CD4-positive, alpha-beta T cell treated with Interleukin-17A for 4 hours (primary cell): ENCODE measurements at regions not wholly inside any gene's neighbourhood (a gene's known extent, or its start where the extent isn't known, plus 50 kb on each side); places are given as distances from the start of the nearest gene placed in this dataset.
A peak's percentile ranks its signal among the peaks of the same experiment; 100 is the strongest.
"Not testable (repeated sequence)": the region's sequence is repeated elsewhere in the genome, so short reads cannot be mapped to it uniquely, and the experiment has no call there.

Source experiments
- DNase-seq: peaks from one replicate; pipeline ENCODE4 v3.0.0-alpha.2; 2020; ENCODE audit warnings: mixed read lengths

- no peak for DNase-seq
These were observed 1722.2 kb upstream of the AGA start for GRCh38 chr4:179164267-179164999.

- DNase-seq = no peak
These were observed 1722.9 kb upstream of the AGA start for GRCh38 chr4:179165000-179165738.

DNA sequence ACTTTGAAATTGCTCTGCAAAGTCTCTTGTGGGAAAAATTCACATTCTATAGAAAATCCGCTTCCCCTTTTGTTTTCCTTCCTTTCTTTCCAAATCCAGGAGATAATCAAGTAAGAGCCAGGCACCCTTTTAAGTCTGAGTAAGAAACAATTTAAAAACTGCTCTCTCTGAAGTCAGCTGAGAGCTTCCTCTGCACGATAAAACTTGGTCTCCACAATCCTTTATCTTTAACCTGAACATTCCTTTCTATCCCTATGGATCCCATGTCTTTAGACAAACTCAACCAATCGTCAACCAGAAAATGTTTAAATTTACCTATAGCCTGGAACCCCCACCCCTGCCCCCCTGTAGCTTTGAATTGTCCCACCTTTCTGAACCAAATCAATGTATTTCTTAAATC lies 1723.6 kb upstream of the AGA start:
- no peak for DNase-seq

DNA sequence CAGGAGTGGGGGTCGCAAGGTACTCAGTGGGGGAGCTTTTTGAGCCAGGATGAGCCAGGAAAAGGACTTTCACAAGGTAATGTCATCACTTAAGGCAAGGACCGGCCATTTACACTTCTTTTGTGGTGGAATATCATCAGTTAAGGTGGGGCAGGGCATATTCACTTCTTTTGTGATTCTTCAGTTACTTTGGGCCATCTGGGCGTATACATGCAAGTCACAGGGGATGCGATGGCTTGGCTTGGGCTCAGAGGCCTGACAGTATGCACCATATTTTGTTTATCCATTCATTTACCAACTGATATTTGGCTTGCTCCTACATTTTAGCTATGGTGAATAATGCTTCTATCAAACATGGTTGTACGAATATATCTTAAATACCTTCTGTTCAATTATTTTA lies 1728.1 kb upstream of the AGA start:
- not testable (repeated sequence) for DNase-seq

DNA sequence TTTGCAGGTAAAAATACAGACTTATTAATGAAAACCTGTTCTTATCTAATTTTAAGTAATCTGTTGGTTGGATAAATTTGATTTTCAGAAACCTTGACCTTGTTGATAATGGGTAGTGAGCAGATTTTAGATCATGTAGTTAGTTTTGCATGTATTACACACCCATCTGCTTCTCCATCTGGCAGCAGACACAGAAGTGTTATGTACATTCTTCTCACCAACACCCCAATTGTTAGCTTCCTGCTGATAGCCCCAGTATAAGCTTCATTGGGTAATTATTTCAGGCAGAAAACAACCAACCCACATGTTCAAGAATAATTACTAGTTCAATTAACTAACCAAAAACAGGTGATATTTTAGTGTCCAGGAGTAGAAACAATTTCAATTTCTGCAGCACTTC lies 1740.5 kb upstream of the AGA start:
- no peak for DNase-seq

- no peak for DNase-seq
These were observed 1753.7 kb upstream of the AGA start for GRCh38 chr4:179195887-179196286.

GRCh38 chr4:179196511-179196910 lies 1754.3 kb upstream of the AGA start:
- no peak for DNase-seq

- no peak for DNase-seq
These were observed 1758.4 kb upstream of the AGA start for GRCh38 chr4:179200681-179201080.

- no peak for DNase-seq
These were observed 1783.4 kb upstream of the AGA start for GRCh38 chr4:179225594-179225993.

DNA sequence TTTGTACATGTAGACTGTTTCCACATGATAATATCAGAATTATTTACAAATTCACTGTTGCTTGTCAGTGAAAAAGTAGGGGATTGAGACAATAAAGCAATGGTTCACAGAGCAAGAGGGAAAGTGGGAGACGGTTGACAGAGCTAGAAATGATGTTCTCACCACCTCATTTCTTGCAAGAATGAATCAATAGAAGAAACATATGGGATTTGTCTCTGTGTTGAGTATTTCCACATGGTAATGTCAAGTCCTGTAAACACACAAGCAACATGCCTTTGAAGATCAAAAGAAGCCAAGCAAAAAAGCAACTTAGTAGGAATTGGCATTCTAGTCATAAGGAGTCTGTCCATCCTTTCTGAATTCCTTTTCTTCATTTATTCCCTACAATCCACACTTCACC lies 1806.6 kb upstream of the AGA start:
- DNase-seq = no peak

DNA sequence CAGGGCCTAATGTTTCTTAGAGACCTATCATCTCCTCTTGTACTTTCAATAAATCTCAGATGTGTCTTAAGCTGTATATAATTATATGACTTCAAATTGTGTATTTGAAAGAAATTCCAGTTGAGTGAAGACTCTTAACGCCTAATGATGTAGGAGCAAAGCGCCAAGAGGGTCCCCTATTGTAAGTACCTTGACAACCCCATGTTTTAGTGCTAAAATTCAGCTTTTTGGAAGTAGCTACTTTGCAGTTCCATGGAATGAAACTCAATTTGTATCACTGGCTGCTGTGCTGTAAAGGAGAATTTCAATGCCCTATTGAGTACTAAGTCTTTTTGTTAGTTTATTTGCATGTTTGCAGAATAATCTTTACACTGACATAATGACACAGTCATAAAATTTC lies 1826.6 kb upstream of the AGA start:
- DNase-seq = no peak

DNA sequence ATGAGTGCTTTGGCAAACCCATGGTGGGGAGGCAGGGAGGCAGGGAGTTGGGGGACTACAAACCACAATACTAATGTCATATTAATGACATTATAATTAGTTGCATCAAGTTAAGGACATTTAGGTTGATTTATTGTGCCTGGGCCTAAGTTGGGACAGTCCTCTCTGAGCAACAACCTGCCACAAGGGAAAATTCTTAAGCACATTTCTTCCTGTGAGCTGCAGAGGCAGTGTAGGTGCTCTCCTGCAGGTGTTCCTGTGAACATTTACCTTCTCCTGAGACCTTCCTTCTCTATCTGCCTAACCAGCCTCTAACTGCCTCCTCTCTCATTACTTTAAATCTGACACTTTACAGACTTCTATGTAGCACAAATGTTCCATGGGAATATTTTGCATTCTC lies 1830.0 kb upstream of the AGA start:
- DNase-seq = no peak

GRCh38 chr4:179278647-179279046 lies 1836.4 kb upstream of the AGA start:
- DNase-seq = no peak

DNA sequence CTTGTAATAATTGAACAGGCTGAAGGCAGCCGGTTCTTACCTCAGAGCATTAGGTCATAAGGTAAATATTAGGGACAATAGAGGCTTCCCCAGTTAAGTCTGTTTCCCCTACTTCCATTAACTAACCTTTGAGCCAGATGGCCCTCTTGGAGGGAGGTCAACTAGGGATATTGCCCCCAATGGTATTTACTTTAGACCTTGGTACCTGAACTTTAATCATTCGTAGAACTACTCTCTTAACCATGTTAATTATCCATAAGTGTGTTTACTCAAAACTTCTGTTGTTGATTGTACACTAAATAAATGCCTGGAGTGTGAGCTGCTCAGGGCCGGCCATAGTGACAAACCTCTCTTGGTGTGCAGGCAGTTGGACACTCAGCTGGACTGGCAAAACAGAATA lies 1843.5 kb upstream of the AGA start:
- no peak for DNase-seq

GRCh38 chr4:179291657-179292056 lies 1849.4 kb upstream of the AGA start:
- no peak for DNase-seq

DNA sequence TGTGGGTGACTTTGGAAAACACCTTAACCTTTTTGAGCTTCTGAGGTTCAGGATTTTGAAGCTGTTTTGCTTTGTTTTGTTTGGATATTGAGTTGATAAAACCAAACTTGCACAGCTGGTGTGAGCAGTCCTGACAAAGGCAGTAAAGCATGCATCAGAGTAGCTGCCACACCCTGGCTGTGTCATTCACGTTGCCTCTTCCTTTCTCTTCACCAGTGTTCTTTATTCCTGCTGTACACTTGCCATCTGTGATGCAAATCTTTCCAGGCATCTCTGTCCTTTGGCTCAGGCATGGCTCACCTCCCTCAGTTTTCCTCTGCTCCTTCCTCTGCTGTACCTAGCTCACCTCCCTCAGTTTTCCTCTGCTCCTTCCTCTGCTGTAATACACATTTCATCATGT lies 1850.2 kb upstream of the AGA start:
- DNase-seq = no peak

DNA sequence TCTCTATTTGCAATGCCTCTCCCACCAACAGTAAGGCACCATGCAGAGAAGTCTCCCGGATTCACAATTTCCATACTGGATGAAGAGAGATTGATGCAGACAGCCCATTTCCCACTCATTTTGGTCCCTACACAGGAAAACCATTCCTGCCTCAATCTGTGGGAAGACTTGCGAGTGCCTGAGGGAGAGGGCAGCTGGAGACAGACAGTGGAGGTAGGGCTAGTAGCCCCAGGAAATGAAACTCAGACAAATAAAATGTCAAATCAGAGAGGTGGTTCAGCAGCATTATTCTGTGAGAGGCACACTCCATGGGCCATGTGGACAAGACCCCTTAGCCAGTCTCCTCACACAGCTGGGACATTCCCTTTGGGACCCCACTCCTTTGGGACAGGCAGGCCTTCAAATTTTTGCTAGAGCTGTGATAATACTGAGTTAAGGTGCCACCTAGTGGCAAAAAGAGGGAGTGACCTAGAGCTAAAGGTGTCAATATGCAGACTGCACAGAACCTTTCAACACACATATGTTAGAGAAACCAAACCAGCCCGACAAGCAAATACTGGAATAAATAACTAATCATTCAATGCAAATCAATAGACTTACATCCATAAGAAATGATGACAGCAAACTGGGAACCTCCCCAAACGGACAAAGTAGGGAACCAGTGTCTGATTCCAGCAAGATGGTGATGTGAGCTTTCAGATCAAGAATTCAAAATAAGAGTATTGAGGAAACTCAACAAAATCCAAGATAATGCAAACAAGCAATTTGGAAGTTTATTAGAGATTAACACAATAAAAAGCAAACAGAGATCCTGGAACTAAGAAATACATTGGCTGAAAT lies 1865.3 kb upstream of the AGA start:
- peak; percentile 5 for DNase-seq

DNA sequence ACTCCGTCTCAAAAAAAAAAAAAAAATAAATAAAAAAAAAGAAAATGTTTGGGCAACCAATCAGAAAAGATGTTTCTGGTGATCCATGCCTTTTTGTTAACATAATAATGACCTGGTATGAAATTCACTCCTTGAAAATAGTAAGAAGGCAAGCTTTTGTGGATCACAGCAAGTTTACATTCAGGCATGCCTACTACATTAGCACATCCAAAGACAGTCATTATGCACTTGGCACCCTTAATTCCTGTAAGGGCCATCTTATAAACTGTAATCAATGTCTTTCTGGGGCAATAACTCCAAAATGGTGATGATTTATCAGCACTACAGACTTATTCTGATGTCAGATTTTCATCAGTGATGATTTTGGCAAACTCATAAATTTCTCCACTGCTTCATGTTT lies 1871.6 kb upstream of the AGA start:
- no peak for DNase-seq

- no peak for DNase-seq
These were observed 1882.9 kb upstream of the AGA start for GRCh38 chr4:179325181-179325580.

DNA sequence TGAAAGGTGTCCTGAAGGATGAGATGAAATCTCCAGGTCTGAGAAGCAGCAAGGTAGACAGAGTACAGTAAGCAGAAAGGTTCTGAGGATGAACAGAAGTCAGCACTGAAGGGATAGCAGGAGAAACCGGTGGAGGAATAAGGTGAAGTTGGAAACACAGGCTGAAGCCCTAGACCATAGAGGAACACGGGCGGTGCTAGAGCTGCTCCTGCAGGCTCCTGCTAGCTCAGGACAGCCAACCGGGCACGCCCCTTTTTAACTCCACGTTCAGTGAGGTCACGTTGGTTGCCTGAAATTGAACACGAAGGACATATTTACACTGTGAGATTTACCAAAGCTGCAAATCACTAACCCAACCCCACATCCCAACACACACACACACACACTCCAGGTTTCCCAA lies 1886.4 kb upstream of the AGA start:
- DNase-seq = no peak

GRCh38 chr4:179331362-179331761 lies 1889.1 kb upstream of the AGA start:
- DNase-seq = no peak

GRCh38 chr4:179344861-179345260 lies 1902.6 kb upstream of the AGA start:
- DNase-seq = no peak

GRCh38 chr4:179352221-179352620 lies 1910.0 kb upstream of the AGA start:
- no peak for DNase-seq

DNA sequence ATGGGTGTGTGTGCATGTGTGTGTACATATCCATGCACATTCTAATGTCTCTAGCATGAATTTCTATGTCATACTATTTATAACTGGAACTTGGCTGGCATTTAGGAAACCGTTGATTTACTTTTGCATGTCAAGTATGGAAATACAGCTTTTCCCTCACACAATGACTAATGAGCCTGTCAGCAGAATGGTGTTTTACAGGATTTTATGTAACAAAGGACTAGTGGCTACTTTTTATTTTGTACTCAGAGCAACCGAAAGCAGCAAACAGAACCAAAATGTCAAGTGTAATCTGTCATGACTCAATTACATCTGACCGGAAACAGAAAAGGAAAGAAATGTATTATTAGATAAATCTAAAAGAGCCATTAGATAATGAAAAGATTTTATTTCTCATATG lies 1911.5 kb upstream of the AGA start:
- no peak for DNase-seq
